Inflammatory macrophage treated with lipopolysaccharide for 1 hour (primary cell): ENCODE measurements at regions not wholly inside any gene's neighbourhood (a gene's known extent, or its start where the extent isn't known, plus 50 kb on each side); places are given as distances from the start of the nearest gene placed in this dataset.
"Not testable (repeated sequence)": the region's sequence is repeated elsewhere in the genome, so short reads cannot be mapped to it uniquely, and the experiment has no call there.

Source experiments
- DNase-seq, 2 donors: peaks; one replicate each; pipeline ENCODE4 v3.0.0-alpha.2; 2020 to 2022

GRCh38 chr21:25234857-25235801, 372.2 kb downstream of the MRPL39 start:
- DNase-seq: no peak

GRCh38 chr21:25220954-25221353, 386.3 kb downstream of the MRPL39 start:
- DNase-seq: no peak

GRCh38 chr21:25220169-25220568, 387.1 kb downstream of the MRPL39 start:
- no peak for DNase-seq

GRCh38 chr21:25215698-25216384, 391.4 kb downstream of the MRPL39 start:
- no peak for DNase-seq

GRCh38 chr21:25214676-25215075, 392.6 kb downstream of the MRPL39 start:
- no peak for DNase-seq

GRCh38 chr21:25199944-25200343, 407.3 kb downstream of the MRPL39 start:
- no peak for DNase-seq

GRCh38 chr21:25191141-25191540, 416.1 kb downstream of the MRPL39 start:
- DNase-seq: no peak

- no peak for DNase-seq
Observed at GRCh38 chr21:25189497-25189896, 417.8 kb downstream of the MRPL39 start.

- no peak for DNase-seq
Observed at GRCh38 chr21:25188677-25189079, 418.6 kb downstream of the MRPL39 start.

- DNase-seq: no peak
Observed at GRCh38 chr21:25186273-25186672, 421.0 kb downstream of the MRPL39 start.

GRCh38 chr21:25183577-25183976, 423.7 kb downstream of the MRPL39 start:
- DNase-seq: no peak

GRCh38 chr21:25181690-25182089, 425.6 kb downstream of the MRPL39 start:
- DNase-seq: not testable (repeated sequence)

- no peak for DNase-seq
Observed at GRCh38 chr21:25179116-25179515, 428.2 kb downstream of the MRPL39 start.

GRCh38 chr21:25176637-25177412, 430.5 kb downstream of the MRPL39 start:
- DNase-seq: no peak

- no peak for DNase-seq
Observed at GRCh38 chr21:25175938-25176337, 431.3 kb downstream of the MRPL39 start.

GRCh38 chr21:25171438-25171837, 435.8 kb downstream of the MRPL39 start:
- DNase-seq: peak; percentile 23 to 29

- DNase-seq: no peak
Observed at GRCh38 chr21:25170681-25171080, 436.6 kb downstream of the MRPL39 start.

GRCh38 chr21:25169370-25169769, 437.9 kb downstream of the MRPL39 start:
- no peak for DNase-seq

- DNase-seq: not testable (repeated sequence)
Observed at GRCh38 chr21:25166904-25167303, 440.4 kb downstream of the MRPL39 start.

- no peak for DNase-seq
Observed at GRCh38 chr21:25161571-25161970, 445.7 kb downstream of the MRPL39 start.

GRCh38 chr21:25155020-25155419, 452.3 kb downstream of the MRPL39 start:
- not testable (repeated sequence) for DNase-seq

- DNase-seq: no peak
Observed at GRCh38 chr21:25149022-25149421, 458.3 kb downstream of the MRPL39 start.

- DNase-seq: no peak
Observed at GRCh38 chr21:25139414-25139813, 467.9 kb downstream of the MRPL39 start.
